ENCODE measurements at regions not wholly inside any gene's neighbourhood (a gene's known extent, or its start where the extent isn't known, plus 50 kb on each side); places are given as distances from the start of the nearest gene placed in this dataset.

GRCh38 chrX:149992918-149993317 is 54.6 kb upstream of the EOLA2 start:
- Histone ChIP-seq H3K27me3 (ENCODE audit: control insufficient read depth, insufficient read depth, low read length) (no peaks in the 10 kb centered on the region), H3K4me3 (ENCODE audit: insufficient read depth, low read depth, low read length) (no peak overlapping the region), H3K36me3 (replicated peaks; ENCODE audit: control insufficient read depth, insufficient read depth, low read length) (no peaks in the 10 kb centered on the region; the same call in 1 of the 2 replicates)
- DNase-seq: no peak

DNA sequence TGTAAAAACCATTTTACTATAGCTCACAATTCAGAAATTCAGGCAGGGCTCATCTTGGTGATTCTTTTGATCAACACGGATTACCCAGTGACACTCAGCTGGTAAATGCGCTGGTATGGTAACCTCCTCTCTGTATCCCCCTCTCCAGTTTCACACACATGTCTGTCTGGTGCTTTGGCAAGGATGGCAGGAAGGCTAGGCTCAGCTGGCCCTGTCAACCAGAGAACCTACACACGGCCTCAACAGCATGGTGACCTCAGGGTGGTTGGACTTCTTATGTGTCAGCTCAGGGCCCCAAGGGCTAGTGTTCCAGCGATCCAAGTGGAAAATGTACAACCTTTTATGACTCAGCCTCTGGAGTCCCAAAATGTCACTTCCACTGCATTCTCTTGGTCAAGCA is 55.7 kb upstream of the EOLA2 start:
- DNase-seq: no peak

GRCh38 chrX:149996515-149996914 is 58.2 kb upstream of the EOLA2 start:
- DNase-seq: no peak
- Histone ChIP-seq H3K27me3 (ENCODE audit: control insufficient read depth, insufficient read depth, low read length) (no peaks in the 10 kb centered on the region), H3K4me3 (ENCODE audit: insufficient read depth, low read depth, low read length) (no peak overlapping the region), H3K36me3 (replicated peaks; ENCODE audit: control insufficient read depth, insufficient read depth, low read length) (no peaks in the 10 kb centered on the region; the same call in 1 of the 2 replicates)

More for the DNA sequence above, 55.7 kb upstream of the EOLA2 start:
- no peaks in the 10 kb centered on the region for H3K27me3 ChIP-seq (ENCODE audit: control insufficient read depth, insufficient read depth, low read length)
- H3K36me3 ChIP-seq (replicated peaks; ENCODE audit: control insufficient read depth, insufficient read depth, low read length): no peaks in the 10 kb centered on the region; the same call in 1 of the 2 replicates
- no peak overlapping the region for H3K4me3 ChIP-seq (ENCODE audit: insufficient read depth, low read depth, low read length)

GRCh38 chrX:150005027-150005426 is 66.7 kb upstream of the EOLA2 start:
- Histone ChIP-seq H3K27me3 (ENCODE audit: control insufficient read depth, insufficient read depth, low read length) (no peaks in the 10 kb centered on the region), H3K36me3 (replicated peaks; ENCODE audit: control insufficient read depth, insufficient read depth, low read length) (no peaks in the 10 kb centered on the region)

DNA sequence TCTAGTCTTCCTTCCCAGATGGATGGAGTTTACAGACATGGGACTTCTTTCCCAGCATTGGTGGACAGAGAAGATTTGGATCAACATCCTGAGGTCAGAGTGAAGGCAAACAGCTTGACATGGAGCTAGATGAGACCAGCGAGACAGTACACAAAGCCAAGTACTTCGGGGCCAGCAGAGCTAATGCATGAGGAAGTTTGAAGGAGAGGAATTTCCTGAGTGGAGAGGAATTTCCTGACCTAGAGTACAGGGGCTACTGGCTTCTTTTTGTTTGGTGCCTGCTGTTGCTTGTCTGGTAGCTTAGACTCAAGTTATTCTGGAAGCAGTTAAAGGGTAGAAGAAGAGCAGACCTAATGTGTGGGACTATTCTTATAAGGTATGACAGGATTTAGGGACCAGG is 69.1 kb upstream of the EOLA2 start:
- H3K36me3 ChIP-seq (replicated peaks; ENCODE audit: control insufficient read depth, insufficient read depth, low read length): no peaks in the 10 kb centered on the region
- no peak for DNase-seq
- H3K27me3 ChIP-seq (ENCODE audit: control insufficient read depth, insufficient read depth, low read length): no peaks in the 10 kb centered on the region
- H3K4me3 ChIP-seq (ENCODE audit: insufficient read depth, low read depth, low read length): no peak overlapping the region

More at GRCh38 chrX:150005027-150005426, 66.7 kb upstream of the EOLA2 start:
- no peak overlapping the region for H3K4me3 ChIP-seq (ENCODE audit: insufficient read depth, low read depth, low read length)
- DNase-seq: no peak

- Histone ChIP-seq H3K36me3 (replicated peaks; ENCODE audit: control insufficient read depth, insufficient read depth, low read length) (no peaks in the 10 kb centered on the region), H3K4me3 (ENCODE audit: insufficient read depth, low read depth, low read length) (no peak overlapping the region), H3K27me3 (ENCODE audit: control insufficient read depth, insufficient read depth, low read length) (no peaks in the 10 kb centered on the region)
- DNase-seq: no peak
These were observed 74.5 kb upstream of the EOLA2 start for GRCh38 chrX:150012647-150013381.

GRCh38 chrX:150014525-150014924 is 76.2 kb upstream of the EOLA2 start:
- Histone ChIP-seq H3K27me3 (ENCODE audit: control insufficient read depth, insufficient read depth, low read length) (no peaks in the 10 kb centered on the region), H3K4me3 (ENCODE audit: insufficient read depth, low read depth, low read length) (no peak overlapping the region), H3K36me3 (replicated peaks; ENCODE audit: control insufficient read depth, insufficient read depth, low read length) (no peaks in the 10 kb centered on the region)
- no peak for DNase-seq

DNA sequence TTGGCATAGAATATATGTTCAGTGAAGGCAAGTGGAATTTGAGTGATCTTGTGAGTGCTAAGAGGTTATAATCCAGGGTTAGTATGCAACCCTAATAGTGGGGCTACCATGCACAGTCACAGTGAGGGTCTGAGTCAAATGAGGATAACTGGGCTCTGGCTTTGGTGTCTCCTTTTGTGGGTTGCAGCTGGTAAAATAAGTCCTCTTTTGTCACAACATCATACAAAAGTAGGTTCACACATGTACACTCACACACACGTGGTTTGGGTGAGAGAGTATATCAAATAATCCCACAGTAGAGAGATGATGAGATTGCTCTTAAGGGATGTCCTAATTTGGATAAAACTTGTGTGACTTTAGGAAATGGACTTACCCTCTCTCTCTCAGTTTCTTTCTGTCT is 79.6 kb upstream of the EOLA2 start:
- no peaks in the 10 kb centered on the region for H3K27me3 ChIP-seq (ENCODE audit: control insufficient read depth, insufficient read depth, low read length)
- no peak overlapping the region for H3K4me3 ChIP-seq (ENCODE audit: insufficient read depth, low read depth, low read length)
- no peak for DNase-seq
- no peaks in the 10 kb centered on the region for H3K36me3 ChIP-seq (replicated peaks; ENCODE audit: control insufficient read depth, insufficient read depth, low read length)

DNA sequence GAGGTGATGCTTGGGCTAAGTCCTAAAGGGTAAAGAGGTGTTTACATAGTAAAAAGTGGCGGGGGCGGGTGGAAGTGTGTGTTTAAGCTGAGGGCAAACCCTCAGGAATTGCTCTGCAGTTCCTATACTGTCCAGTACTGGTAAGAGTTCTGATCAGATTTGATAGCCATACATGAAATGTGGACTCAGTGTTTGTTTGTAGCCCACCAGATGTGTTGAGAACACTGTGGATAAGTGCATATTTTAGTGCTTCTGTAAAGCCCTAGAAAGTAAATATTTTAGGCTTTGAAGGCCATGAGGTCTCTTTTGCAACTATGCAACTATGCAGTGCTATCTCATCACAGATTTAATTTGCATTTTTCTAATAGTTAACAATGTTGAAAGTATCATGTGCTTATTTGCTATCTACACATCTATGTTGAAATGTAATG is 80.7 kb upstream of the EOLA2 start:
- no peaks in the 10 kb centered on the region for H3K36me3 ChIP-seq (replicated peaks; ENCODE audit: control insufficient read depth, insufficient read depth, low read length)
- no peak for DNase-seq
- H3K27me3 ChIP-seq (ENCODE audit: control insufficient read depth, insufficient read depth, low read length): no peaks in the 10 kb centered on the region
- H3K4me3 ChIP-seq (ENCODE audit: insufficient read depth, low read depth, low read length): no peak overlapping the region

DNA sequence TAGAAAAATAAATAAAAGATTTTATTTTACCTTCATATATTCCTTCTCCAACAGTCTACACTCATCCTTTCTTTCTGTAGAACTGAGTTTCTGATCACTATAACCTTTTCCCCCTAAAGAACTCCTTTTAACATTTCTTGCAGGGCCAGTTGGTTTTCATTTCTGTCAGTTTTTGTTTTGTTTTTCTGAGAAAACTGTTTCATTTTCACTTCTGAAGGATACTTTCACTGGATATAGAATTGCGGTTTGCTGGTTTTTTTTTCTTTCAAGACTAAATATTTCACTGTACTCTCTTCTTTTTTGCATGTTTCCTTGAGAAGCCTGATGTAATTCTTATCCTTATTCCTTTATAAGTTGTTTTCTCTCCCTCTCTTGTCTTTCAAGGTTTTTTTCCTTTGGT is 90.4 kb upstream of the EOLA2 start:
- DNase-seq: no peak
- Histone ChIP-seq H3K4me3 (ENCODE audit: insufficient read depth, low read depth, low read length) (no peak overlapping the region), H3K36me3 (replicated peaks; ENCODE audit: control insufficient read depth, insufficient read depth, low read length) (no peaks in the 10 kb centered on the region), H3K27me3 (ENCODE audit: control insufficient read depth, insufficient read depth, low read length) (no peaks in the 10 kb centered on the region; the same call in 1 of the 2 replicates)

- H3K27me3 ChIP-seq (ENCODE audit: control insufficient read depth, insufficient read depth, low read length): no peaks in the 10 kb centered on the region; the same call in 1 of the 2 replicates
- H3K4me3 ChIP-seq (ENCODE audit: insufficient read depth, low read depth, low read length): no peak overlapping the region
- no peak for DNase-seq
- H3K36me3 ChIP-seq (replicated peaks; ENCODE audit: control insufficient read depth, insufficient read depth, low read length): no peaks in the 10 kb centered on the region
These were observed 94.5 kb upstream of the EOLA2 start for GRCh38 chrX:150032742-150033141.

- Histone ChIP-seq H3K36me3 (replicated peaks; ENCODE audit: control insufficient read depth, insufficient read depth, low read length) (no peaks in the 10 kb centered on the region), H3K27me3 (ENCODE audit: control insufficient read depth, insufficient read depth, low read length) (no peaks in the 10 kb centered on the region; the same call in 1 of the 2 replicates), H3K4me3 (ENCODE audit: insufficient read depth, low read depth, low read length) (no peak overlapping the region)
- no peak for DNase-seq
These were observed 96.5 kb upstream of the EOLA2 start for GRCh38 chrX:150034788-150035187.

DNA sequence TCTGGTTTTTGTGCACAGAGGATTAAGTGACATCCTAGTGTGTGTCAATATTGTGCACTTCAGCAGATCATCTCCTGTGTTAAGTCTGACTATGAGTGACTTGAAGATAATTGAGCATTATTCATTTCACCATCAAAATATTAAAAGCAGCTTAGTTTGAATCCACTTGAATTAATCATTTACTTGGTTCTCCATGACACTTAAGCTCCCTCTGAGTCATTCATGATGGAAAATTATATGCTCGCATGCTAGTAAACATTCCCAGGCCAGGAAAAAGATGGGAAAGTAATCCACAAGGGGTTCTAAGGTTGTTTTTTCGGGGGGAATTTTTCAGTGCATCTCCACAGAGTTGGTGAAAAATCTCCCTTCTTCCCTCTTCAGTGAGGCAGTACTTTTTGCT is 97.2 kb upstream of the EOLA2 start:
- Histone ChIP-seq H3K4me3 (ENCODE audit: insufficient read depth, low read depth, low read length) (no peak overlapping the region), H3K36me3 (replicated peaks; ENCODE audit: control insufficient read depth, insufficient read depth, low read length) (no peaks in the 10 kb centered on the region), H3K27me3 (ENCODE audit: control insufficient read depth, insufficient read depth, low read length) (no peaks in the 10 kb centered on the region; the same call in 1 of the 2 replicates)
- no peak for DNase-seq

- no peaks in the 10 kb centered on the region for H3K36me3 ChIP-seq (replicated peaks; ENCODE audit: control insufficient read depth, insufficient read depth, low read length)
- no peaks in the 10 kb centered on the region; the same call in 1 of the 2 replicates for H3K27me3 ChIP-seq (ENCODE audit: control insufficient read depth, insufficient read depth, low read length)
- DNase-seq: no peak
- no peak overlapping the region for H3K4me3 ChIP-seq (ENCODE audit: insufficient read depth, low read depth, low read length)
These were observed 97.9 kb upstream of the EOLA2 start for GRCh38 chrX:150036181-150036580.

DNA sequence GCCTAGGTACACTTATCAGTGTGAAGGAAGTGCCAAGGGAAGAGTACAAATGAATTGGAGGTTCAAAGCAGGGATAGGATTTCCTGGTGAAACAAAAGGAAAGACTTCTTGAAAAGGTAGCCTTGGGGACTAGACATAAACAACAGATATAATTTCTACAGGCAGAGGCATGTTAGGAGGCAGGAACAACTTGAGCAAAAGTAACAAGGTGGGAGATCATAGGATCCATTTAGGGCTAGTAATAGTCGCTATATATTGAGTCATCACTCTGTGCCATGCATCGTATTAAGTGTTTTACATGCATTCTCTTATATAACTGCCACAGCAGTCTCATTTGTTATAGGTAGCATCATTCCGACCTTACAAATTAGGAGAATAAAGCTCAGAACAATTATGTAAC is 98.3 kb upstream of the EOLA2 start:
- Histone ChIP-seq H3K36me3 (replicated peaks; ENCODE audit: control insufficient read depth, insufficient read depth, low read length) (no peaks in the 10 kb centered on the region), H3K27me3 (ENCODE audit: control insufficient read depth, insufficient read depth, low read length) (no peaks in the 10 kb centered on the region; the same call in 1 of the 2 replicates), H3K4me3 (ENCODE audit: insufficient read depth, low read depth, low read length) (no peak overlapping the region)
- DNase-seq: no peak

Measured in H7 (cell line).